ENCODE measurements at regions not wholly inside any gene's neighbourhood (a gene's known extent, or its start where the extent isn't known, plus 50 kb on each side); places are given as distances from the start of the nearest gene placed in this dataset.

DNA sequence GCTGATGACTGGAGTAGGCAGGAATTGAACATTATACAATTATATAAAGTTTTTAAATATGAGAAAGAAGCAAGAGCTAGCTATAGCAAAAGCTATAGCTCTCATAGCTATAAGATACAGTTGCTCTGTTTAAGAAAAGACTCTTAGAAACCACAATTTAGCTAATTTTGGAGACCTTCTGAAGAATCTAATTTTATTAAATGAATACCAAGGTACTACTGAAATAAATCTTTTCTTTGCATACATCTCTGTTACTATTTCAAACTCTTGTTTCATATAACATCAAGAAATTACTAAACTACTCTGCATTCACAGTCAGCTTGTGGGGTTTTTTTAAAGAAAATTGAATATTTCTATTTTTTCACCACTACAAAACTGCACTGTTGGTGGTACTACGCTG is 568.7 kb upstream of the MARCKS start:
- no peaks in the 10 kb centered on the region for H4K20me1 ChIP-seq (ENCODE audit: insufficient read depth, low read length)
- no peak for TF ChIP-seq EZH2 (IDR thresholded peaks at IDR 0.05; ENCODE audit: borderline replicate concordance, low read length)
- TF ChIP-seq, protein P1, sequence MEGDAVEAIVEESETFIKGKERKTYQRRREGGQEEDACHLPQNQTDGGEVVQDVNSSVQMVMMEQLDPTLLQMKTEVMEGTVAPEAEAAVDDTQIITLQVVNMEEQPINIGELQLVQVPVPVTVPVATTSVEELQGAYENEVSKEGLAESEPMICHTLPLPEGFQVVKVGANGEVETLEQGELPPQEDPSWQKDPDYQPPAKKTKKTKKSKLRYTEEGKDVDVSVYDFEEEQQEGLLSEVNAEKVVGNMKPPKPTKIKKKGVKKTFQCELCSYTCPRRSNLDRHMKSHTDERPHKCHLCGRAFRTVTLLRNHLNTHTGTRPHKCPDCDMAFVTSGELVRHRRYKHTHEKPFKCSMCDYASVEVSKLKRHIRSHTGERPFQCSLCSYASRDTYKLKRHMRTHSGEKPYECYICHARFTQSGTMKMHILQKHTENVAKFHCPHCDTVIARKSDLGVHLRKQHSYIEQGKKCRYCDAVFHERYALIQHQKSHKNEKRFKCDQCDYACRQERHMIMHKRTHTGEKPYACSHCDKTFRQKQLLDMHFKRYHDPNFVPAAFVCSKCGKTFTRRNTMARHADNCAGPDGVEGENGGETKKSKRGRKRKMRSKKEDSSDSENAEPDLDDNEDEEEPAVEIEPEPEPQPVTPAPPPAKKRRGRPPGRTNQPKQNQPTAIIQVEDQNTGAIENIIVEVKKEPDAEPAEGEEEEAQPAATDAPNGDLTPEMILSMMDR (IDR thresholded peaks at IDR 0.05; ENCODE audit: low read length), result no peak
- no peak overlapping the region for H3K27ac ChIP-seq (ENCODE audit: low read depth, low read length, poor library complexity, severe bottlenecking)
- H2AFZ ChIP-seq (ENCODE audit: low read length), result no peak overlapping the region
- no peak overlapping the region for H3K4me3 ChIP-seq (ENCODE audit: low read depth, low read length, poor library complexity, severe bottlenecking)
- H3K4me1 ChIP-seq (ENCODE audit: insufficient read depth, low read length, severe bottlenecking), result no peaks in the 10 kb centered on the region
- H3K79me2 ChIP-seq (ENCODE audit: insufficient read depth, low read length), result no peaks in the 10 kb centered on the region
- no peaks in the 10 kb centered on the region for H3F3A ChIP-seq (ENCODE audit: insufficient read depth, low read length)
- no peaks in the 10 kb centered on the region for H3K9me3 ChIP-seq (ENCODE audit: low read length)
- no peak overlapping the region for H3K9ac ChIP-seq (ENCODE audit: low read length)
- H3K9me2 ChIP-seq (ENCODE audit: low read depth, low read length), result no peaks in the 10 kb centered on the region
- no peaks in the 10 kb centered on the region for H3K27me3 ChIP-seq (ENCODE audit: insufficient read depth, low read length)
- H3K36me3 ChIP-seq (ENCODE audit: insufficient read depth, low read length), result no peaks in the 10 kb centered on the region
- H3K4me2 ChIP-seq (ENCODE audit: low read length), result no peak overlapping the region

DNA sequence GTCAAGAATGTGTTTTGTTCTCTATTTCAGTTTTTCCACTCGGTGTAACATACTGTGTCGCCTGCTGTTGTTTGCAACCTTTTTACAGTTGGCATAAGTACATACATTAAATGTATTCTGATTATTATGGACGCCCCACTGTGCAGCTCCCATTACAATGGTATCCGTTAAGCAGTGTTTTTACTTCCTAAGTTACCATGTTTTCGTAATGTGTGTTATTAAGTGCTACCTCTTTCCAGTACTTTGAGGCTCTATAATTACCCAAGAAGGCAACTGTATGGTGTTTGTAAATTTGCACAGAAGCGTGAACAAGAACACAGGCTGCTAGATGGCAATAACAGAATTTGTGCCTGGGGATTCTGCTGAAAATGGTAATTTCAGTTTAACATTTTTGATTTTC is 568.0 kb upstream of the MARCKS start:
- TF ChIP-seq EZH2 (IDR thresholded peaks at IDR 0.05; ENCODE audit: borderline replicate concordance, low read length), result no peak
- TF ChIP-seq, protein P1 (IDR thresholded peaks at IDR 0.05; ENCODE audit: low read length), result no peak
- H3K36me3 ChIP-seq (ENCODE audit: insufficient read depth, low read length), result no peaks in the 10 kb centered on the region
- H3K9ac ChIP-seq (ENCODE audit: low read length), result no peak overlapping the region
- H3K4me1 ChIP-seq (ENCODE audit: insufficient read depth, low read length, severe bottlenecking), result no peaks in the 10 kb centered on the region
- H2AFZ ChIP-seq (ENCODE audit: low read length), result no peak overlapping the region
- H3K79me2 ChIP-seq (ENCODE audit: insufficient read depth, low read length), result no peaks in the 10 kb centered on the region
- H3K4me3 ChIP-seq (ENCODE audit: low read depth, low read length, poor library complexity, severe bottlenecking), result no peak overlapping the region
- no peaks in the 10 kb centered on the region for H3F3A ChIP-seq (ENCODE audit: insufficient read depth, low read length)
- no peak overlapping the region for H3K27ac ChIP-seq (ENCODE audit: low read depth, low read length, poor library complexity, severe bottlenecking)
- H3K9me2 ChIP-seq (ENCODE audit: low read depth, low read length), result no peaks in the 10 kb centered on the region
- H3K4me2 ChIP-seq (ENCODE audit: low read length), result no peak overlapping the region
- no peaks in the 10 kb centered on the region for H3K9me3 ChIP-seq (ENCODE audit: low read length)
- H3K27me3 ChIP-seq (ENCODE audit: insufficient read depth, low read length), result no peaks in the 10 kb centered on the region
- no peaks in the 10 kb centered on the region for H4K20me1 ChIP-seq (ENCODE audit: insufficient read depth, low read length)

DNA sequence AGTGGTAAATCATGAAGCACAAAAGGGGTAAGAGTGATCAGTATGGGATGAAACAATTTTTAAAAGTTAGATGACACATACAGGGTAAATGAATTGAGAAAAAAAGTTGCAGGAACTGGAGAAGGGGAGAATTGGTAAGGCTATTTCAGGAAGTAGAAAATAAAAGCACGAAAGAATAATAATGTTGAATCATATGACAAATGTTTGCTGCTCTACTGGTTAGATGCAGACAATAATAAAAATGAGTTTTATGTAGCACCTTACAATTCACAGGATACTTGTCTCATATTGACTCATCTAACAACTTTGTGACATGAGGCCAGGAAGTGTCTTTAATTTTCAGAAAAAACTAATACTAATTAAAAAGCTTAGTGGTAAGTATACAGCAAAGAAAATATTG is 566.5 kb upstream of the MARCKS start:
- TF ChIP-seq, protein P1 (IDR thresholded peaks at IDR 0.05; ENCODE audit: low read length), result no peak
- TF ChIP-seq EZH2 (IDR thresholded peaks at IDR 0.05; ENCODE audit: borderline replicate concordance, low read length), result no peak
- Histone ChIP-seq H3K36me3 (ENCODE audit: insufficient read depth, low read length) (no peaks in the 10 kb centered on the region), H3K4me2 (ENCODE audit: low read length) (no peak overlapping the region), H4K20me1 (ENCODE audit: insufficient read depth, low read length) (no peaks in the 10 kb centered on the region), H3F3A (ENCODE audit: insufficient read depth, low read length) (no peaks in the 10 kb centered on the region), H3K4me1 (ENCODE audit: insufficient read depth, low read length, severe bottlenecking) (no peaks in the 10 kb centered on the region), H3K27ac (ENCODE audit: low read depth, low read length, poor library complexity, severe bottlenecking) (no peak overlapping the region), H3K9me3 (ENCODE audit: low read length) (no peaks in the 10 kb centered on the region), H2AFZ (ENCODE audit: low read length) (no peak overlapping the region), H3K9me2 (ENCODE audit: low read depth, low read length) (no peaks in the 10 kb centered on the region), H3K9ac (ENCODE audit: low read length) (no peak overlapping the region), H3K4me3 (ENCODE audit: low read depth, low read length, poor library complexity, severe bottlenecking) (no peak overlapping the region), H3K79me2 (ENCODE audit: insufficient read depth, low read length) (no peaks in the 10 kb centered on the region), H3K27me3 (ENCODE audit: insufficient read depth, low read length) (no peaks in the 10 kb centered on the region)
